D721Med (cell line): ENCODE measurements at regions not wholly inside any gene's neighbourhood (a gene's known extent, or its start where the extent isn't known, plus 50 kb on each side); places are given as distances from the start of the nearest gene placed in this dataset.

ENCODE experiments used
- DNase-seq: peaks from one replicate; pipeline ENCODE4 v3.0.0; 2011; ENCODE audit warnings: low spot score; ENCODE audit not compliant: insufficient read length
- FAIRE-seq: peaks from 2 replicates; lab custom pipeline; 2011; peaks lifted over from hg19 to GRCh38; lab: Jason Lieb, UNC
- TF ChIP-seq, protein P1 (sequence below): IDR thresholded peaks from 2 replicates; pipeline ENCODE4 v1.5.1; 2012; ENCODE audit warnings: mild to moderate bottlenecking, control low read depth; ENCODE audit not compliant: insufficient read depth; ENCODE audit errors: missing control alignments

DNA sequence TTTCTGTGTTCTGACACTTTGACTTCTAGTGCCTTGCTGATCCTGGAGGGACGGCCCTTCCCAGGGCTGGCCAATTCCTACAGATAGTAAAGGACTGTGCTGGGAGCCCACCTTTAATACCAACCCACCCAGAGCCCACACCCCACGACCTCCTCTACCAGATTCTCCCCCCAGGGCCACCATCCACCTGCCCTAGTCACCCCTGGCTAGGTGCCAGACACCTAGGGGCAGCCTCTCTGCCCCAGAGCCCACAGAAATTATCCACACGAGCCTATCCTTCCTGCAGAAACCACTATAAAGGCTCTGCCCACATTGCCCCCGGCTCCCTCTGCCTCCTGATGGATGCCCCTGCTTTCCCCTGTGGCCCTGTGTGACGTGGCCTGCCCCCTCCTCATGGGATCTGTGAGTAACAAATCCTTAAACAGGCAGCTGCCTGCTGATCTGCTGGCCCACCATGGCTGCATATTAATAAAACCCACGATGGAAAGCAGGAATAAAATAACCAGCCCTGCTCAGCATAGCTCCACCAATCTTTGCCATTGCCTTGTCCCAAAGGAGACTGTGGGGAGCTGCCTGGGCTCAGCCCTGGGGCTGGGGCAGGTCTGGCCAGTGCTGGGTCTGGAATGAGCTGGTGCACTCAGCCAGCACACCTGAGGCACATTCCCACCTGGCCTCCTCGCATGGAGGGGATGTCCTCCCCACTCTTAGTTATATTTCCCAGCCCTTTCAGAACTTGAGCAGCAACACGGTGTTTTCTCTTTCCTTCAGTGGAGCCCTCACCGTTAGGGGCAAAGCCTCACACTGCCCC lies 488.5 kb downstream of the NPHP4 start:
- DNase-seq = no peak
- TF ChIP-seq, protein P1, sequence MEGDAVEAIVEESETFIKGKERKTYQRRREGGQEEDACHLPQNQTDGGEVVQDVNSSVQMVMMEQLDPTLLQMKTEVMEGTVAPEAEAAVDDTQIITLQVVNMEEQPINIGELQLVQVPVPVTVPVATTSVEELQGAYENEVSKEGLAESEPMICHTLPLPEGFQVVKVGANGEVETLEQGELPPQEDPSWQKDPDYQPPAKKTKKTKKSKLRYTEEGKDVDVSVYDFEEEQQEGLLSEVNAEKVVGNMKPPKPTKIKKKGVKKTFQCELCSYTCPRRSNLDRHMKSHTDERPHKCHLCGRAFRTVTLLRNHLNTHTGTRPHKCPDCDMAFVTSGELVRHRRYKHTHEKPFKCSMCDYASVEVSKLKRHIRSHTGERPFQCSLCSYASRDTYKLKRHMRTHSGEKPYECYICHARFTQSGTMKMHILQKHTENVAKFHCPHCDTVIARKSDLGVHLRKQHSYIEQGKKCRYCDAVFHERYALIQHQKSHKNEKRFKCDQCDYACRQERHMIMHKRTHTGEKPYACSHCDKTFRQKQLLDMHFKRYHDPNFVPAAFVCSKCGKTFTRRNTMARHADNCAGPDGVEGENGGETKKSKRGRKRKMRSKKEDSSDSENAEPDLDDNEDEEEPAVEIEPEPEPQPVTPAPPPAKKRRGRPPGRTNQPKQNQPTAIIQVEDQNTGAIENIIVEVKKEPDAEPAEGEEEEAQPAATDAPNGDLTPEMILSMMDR = no peak
- FAIRE-seq = no peak

GRCh38 chr1:5502311-5503194 lies 489.7 kb downstream of the NPHP4 start:
- TF ChIP-seq, protein P1 = no peak
- DNase-seq (no peak), FAIRE-seq (no peak)

GRCh38 chr1:5501206-5501930 lies 490.9 kb downstream of the NPHP4 start:
- no peak for DNase-seq
- no peak for FAIRE-seq
- TF ChIP-seq, protein P1 = no peak

DNA sequence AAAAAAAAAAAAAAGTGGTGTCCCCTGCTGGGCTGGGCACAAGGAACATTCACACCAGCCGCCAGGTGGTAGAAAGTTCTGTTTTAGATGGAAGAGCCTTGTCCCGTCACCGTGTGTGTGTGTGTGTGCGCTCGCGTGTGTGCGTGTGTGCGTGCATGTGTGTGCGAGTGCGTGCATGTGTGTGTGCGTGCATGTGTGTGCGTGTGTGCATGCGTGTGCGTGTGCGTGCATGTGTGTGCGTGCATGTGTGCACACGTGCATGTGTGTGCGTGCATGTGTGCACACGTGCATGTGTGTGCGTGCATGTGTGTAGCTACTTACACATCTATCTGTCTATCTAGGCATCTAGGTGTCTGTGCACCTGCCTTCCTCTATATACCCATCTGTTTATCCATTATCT lies 491.7 kb downstream of the NPHP4 start:
- DNase-seq (no peak), FAIRE-seq (no peak)
- TF ChIP-seq, protein P1 = no peak

DNA sequence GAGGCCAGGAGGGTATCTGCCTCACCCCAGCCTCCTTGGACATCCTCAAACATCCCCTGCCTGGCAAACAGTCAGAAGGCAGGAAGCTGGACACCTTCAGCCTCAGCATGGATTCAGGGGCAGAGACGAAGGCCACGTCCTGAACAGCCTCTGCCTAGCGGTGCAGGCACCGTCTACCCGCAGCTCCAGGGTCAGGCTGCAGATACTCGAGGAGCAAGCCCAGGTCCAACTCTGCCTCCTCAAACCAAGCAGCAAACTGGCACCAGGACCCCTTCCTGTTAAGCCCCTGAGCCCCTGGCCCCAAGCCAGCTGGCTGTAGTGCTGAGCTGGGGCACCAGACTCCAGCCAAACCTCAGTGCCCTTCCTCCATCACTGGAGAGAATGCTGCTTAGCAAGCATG lies 494.7 kb downstream of the NPHP4 start:
- FAIRE-seq (no peak), DNase-seq (no peak)
- TF ChIP-seq, protein P1 = no peak

GRCh38 chr1:5495596-5496410 lies 496.4 kb downstream of the NPHP4 start:
- FAIRE-seq (no peak), DNase-seq (no peak)
- TF ChIP-seq, protein P1 = no peak
